Astrocyte of the spinal cord (primary cell): ENCODE measurements at regions not wholly inside any gene's neighbourhood (a gene's known extent, or its start where the extent isn't known, plus 50 kb on each side); places are given as distances from the start of the nearest gene placed in this dataset.
A peak's percentile ranks its signal among the peaks of the same experiment; 100 is the strongest.

Experiments
- DNase-seq: peaks from one replicate; pipeline ENCODE4 v3.0.0; 2011; ENCODE audit warnings: low read depth, low spot score
- H3K4me3 ChIP-seq: 2 replicates; pipeline ENCODE4 v1.5.1; 2011; ENCODE audit warnings: low read depth, mild to moderate bottlenecking, low read length, moderate library complexity
- CTCF ChIP-seq: IDR thresholded peaks from 2 replicates; pipeline ENCODE4 v1.5.1; 2012; ENCODE audit warnings: low read depth, mild to moderate bottlenecking, low read length, inconsistent platforms
- in situ Hi-C: cut with HindIII; loops from 2 replicates; pipeline ENCODE4 v1.10.0; 2017; ENCODE audit warnings: low sequenced_read_pairs

- no peak for TF ChIP-seq CTCF
- no peak for DNase-seq
- in situ Hi-C loops: no loop called here
- H3K4me3 ChIP-seq: no peak overlapping the region
Measured at GRCh38 chr13:72039126-72039525, 172.1 kb upstream of the DACH1 start.

- TF ChIP-seq CTCF: no peak
- in situ Hi-C loops: no loop called here
- DNase-seq: no peak
- no peak overlapping the region for H3K4me3 ChIP-seq
Measured at GRCh38 chr13:72029981-72030380, 163.0 kb upstream of the DACH1 start.

GRCh38 chr13:72025836-72026235 lies 158.8 kb upstream of the DACH1 start:
- in situ Hi-C loops: no loop called here
- peak; percentile 13 for DNase-seq
- no peak for TF ChIP-seq CTCF
- no peak overlapping the region for H3K4me3 ChIP-seq

GRCh38 chr13:72023895-72024294 lies 156.9 kb upstream of the DACH1 start:
- no peak for TF ChIP-seq CTCF
- no peak overlapping the region for H3K4me3 ChIP-seq
- DNase-seq: no peak
- in situ Hi-C loops: no loop called here

- no peak for TF ChIP-seq CTCF
- H3K4me3 ChIP-seq: no peak overlapping the region
- in situ Hi-C loops: no loop called here
- no peak for DNase-seq
Measured at GRCh38 chr13:72005455-72005854, 138.5 kb upstream of the DACH1 start.

GRCh38 chr13:72004784-72005374 lies 137.9 kb upstream of the DACH1 start:
- DNase-seq: peak; percentile 63
- no peak for TF ChIP-seq CTCF
- in situ Hi-C loops: no loop called here
- no peak overlapping the region for H3K4me3 ChIP-seq

GRCh38 chr13:72004246-72004645 lies 137.2 kb upstream of the DACH1 start:
- in situ Hi-C loops: no loop called here
- no peak for TF ChIP-seq CTCF
- DNase-seq: no peak

More at GRCh38 chr13:72004246-72004645, 137.2 kb upstream of the DACH1 start:
- no peak overlapping the region for H3K4me3 ChIP-seq
